K562 (cell line): ENCODE measurements at regions not wholly inside any gene's neighbourhood (a gene's known extent, or its start where the extent isn't known, plus 50 kb on each side); places are given as distances from the start of the nearest gene placed in this dataset.

Source experiments
- RBFOX2 ChIP-seq: fragments of 200-400 bp; formaldehyde crosslinking; IDR thresholded peaks from 2 replicates; pipeline ENCODE4 v1.6.1; 2017; ENCODE audit warnings: low read depth, mild to moderate bottlenecking, low read length, moderate library complexity
- RUNX1 ChIP-seq: sonication (generic); IDR thresholded peaks from 2 replicates; pipeline ENCODE4 v1.6.1; 2016; ENCODE audit warnings: antibody characterized with exemption, low read depth
- TAL1 ChIP-seq: fragments of 450-650 bp; IDR thresholded peaks from 2 replicates; pipeline ENCODE4 v1.6.1; 2016; ENCODE audit warnings: mild to moderate bottlenecking
- TF ChIP-seq, protein P1 (sequence below): fragments of 250-450 bp; sonication (Bioruptor Pico); IDR thresholded peaks from 2 replicates; pipeline ENCODE4 v1.4.0; 2020; ENCODE audit warnings: mild to moderate bottlenecking, moderate library complexity
- TF ChIP-seq, protein P2 (sequence below): fragments of 200-800 bp; sonication (Bioruptor generic); IDR thresholded peaks from 2 replicates; pipeline ENCODE4 v1.6.1; 2017; ENCODE audit warnings: missing genetic modification characterization, missing compliant biosample characterization
- TF ChIP-seq, protein P3 (sequence below): sonication (generic); formaldehyde crosslinking; IDR thresholded peaks from 2 replicates; pipeline ENCODE4 v1.4.0; 2020; ENCODE audit warnings: mild to moderate bottlenecking, missing genetic modification reagents
- TF ChIP-seq, protein P4 (sequence below): fragments of 150-350 bp; IDR thresholded peaks from 2 replicates; pipeline ENCODE4 v1.6.1; 2014; ENCODE audit warnings: low read depth, mild to moderate bottlenecking, low read length, borderline replicate concordance
- TF ChIP-seq, protein P5 (sequence below): sonication (generic); formaldehyde crosslinking; IDR thresholded peaks from 2 replicates; pipeline ENCODE4 v1.8.1; 2023; ENCODE audit warnings: mild to moderate bottlenecking, missing genetic modification reagents

DNA sequence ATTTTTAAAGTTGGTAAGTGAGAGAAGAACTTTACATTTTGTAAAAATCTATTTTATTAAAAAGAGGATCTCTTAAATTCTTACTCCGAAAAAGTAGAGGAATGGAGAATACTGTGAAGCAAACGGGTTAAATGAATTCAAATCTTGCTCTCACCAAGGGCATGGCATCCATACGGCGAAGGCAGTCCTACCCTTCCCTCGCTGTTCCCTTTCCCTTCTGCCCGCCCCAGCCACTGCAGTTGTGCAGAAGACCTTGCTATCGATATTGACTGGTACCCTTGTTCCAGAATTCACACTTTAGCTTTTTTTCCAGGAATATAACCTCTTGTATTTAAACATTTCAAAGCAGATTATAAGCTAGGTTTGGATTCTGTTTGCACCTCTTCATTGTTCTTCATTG, 239.5 kb downstream of the ZPLD1 start (continued):
- TF ChIP-seq, protein P1, sequence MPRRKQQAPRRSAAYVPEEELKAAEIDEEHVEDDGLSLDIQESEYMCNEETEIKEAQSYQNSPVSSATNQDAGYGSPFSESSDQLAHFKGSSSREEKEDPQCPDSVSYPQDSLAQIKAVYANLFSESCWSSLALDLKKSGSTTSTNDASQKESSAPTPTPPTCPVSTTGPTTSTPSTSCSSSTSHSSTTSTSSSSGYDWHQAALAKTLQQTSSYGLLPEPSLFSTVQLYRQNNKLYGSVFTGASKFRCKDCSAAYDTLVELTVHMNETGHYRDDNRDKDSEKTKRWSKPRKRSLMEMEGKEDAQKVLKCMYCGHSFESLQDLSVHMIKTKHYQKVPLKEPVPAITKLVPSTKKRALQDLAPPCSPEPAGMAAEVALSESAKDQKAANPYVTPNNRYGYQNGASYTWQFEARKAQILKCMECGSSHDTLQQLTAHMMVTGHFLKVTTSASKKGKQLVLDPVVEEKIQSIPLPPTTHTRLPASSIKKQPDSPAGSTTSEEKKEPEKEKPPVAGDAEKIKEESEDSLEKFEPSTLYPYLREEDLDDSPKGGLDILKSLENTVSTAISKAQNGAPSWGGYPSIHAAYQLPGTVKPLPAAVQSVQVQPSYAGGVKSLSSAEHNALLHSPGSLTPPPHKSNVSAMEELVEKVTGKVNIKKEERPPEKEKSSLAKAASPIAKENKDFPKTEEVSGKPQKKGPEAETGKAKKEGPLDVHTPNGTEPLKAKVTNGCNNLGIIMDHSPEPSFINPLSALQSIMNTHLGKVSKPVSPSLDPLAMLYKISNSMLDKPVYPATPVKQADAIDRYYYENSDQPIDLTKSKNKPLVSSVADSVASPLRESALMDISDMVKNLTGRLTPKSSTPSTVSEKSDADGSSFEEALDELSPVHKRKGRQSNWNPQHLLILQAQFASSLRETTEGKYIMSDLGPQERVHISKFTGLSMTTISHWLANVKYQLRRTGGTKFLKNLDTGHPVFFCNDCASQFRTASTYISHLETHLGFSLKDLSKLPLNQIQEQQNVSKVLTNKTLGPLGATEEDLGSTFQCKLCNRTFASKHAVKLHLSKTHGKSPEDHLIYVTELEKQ (CRISPR knock-in tag) = no peak
- TF ChIP-seq, protein P2, sequence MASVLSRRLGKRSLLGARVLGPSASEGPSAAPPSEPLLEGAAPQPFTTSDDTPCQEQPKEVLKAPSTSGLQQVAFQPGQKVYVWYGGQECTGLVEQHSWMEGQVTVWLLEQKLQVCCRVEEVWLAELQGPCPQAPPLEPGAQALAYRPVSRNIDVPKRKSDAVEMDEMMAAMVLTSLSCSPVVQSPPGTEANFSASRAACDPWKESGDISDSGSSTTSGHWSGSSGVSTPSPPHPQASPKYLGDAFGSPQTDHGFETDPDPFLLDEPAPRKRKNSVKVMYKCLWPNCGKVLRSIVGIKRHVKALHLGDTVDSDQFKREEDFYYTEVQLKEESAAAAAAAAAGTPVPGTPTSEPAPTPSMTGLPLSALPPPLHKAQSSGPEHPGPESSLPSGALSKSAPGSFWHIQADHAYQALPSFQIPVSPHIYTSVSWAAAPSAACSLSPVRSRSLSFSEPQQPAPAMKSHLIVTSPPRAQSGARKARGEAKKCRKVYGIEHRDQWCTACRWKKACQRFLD (CRISPR knock-in tag) = no peak
- TF ChIP-seq RBFOX2 (no peak), TAL1 (no peak), RUNX1 (no peak)
- TF ChIP-seq, protein P3, sequence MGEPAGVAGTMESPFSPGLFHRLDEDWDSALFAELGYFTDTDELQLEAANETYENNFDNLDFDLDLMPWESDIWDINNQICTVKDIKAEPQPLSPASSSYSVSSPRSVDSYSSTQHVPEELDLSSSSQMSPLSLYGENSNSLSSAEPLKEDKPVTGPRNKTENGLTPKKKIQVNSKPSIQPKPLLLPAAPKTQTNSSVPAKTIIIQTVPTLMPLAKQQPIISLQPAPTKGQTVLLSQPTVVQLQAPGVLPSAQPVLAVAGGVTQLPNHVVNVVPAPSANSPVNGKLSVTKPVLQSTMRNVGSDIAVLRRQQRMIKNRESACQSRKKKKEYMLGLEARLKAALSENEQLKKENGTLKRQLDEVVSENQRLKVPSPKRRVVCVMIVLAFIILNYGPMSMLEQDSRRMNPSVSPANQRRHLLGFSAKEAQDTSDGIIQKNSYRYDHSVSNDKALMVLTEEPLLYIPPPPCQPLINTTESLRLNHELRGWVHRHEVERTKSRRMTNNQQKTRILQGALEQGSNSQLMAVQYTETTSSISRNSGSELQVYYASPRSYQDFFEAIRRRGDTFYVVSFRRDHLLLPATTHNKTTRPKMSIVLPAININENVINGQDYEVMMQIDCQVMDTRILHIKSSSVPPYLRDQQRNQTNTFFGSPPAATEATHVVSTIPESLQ = no peak
- TF ChIP-seq, protein P4, sequence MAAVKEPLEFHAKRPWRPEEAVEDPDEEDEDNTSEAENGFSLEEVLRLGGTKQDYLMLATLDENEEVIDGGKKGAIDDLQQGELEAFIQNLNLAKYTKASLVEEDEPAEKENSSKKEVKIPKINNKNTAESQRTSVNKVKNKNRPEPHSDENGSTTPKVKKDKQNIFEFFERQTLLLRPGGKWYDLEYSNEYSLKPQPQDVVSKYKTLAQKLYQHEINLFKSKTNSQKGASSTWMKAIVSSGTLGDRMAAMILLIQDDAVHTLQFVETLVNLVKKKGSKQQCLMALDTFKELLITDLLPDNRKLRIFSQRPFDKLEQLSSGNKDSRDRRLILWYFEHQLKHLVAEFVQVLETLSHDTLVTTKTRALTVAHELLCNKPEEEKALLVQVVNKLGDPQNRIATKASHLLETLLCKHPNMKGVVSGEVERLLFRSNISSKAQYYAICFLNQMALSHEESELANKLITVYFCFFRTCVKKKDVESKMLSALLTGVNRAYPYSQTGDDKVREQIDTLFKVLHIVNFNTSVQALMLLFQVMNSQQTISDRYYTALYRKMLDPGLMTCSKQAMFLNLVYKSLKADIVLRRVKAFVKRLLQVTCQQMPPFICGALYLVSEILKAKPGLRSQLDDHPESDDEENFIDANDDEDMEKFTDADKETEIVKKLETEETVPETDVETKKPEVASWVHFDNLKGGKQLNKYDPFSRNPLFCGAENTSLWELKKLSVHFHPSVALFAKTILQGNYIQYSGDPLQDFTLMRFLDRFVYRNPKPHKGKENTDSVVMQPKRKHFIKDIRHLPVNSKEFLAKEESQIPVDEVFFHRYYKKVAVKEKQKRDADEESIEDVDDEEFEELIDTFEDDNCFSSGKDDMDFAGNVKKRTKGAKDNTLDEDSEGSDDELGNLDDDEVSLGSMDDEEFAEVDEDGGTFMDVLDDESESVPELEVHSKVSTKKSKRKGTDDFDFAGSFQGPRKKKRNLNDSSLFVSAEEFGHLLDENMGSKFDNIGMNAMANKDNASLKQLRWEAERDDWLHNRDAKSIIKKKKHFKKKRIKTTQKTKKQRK = no peak
- TF ChIP-seq, protein P5, sequence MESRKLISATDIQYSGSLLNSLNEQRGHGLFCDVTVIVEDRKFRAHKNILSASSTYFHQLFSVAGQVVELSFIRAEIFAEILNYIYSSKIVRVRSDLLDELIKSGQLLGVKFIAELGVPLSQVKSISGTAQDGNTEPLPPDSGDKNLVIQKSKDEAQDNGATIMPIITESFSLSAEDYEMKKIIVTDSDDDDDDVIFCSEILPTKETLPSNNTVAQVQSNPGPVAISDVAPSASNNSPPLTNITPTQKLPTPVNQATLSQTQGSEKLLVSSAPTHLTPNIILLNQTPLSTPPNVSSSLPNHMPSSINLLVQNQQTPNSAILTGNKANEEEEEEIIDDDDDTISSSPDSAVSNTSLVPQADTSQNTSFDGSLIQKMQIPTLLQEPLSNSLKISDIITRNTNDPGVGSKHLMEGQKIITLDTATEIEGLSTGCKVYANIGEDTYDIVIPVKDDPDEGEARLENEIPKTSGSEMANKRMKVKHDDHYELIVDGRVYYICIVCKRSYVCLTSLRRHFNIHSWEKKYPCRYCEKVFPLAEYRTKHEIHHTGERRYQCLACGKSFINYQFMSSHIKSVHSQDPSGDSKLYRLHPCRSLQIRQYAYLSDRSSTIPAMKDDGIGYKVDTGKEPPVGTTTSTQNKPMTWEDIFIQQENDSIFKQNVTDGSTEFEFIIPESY (CRISPR knock-in tag) = no peak
